ENCODE measurements at regions not wholly inside any gene's neighbourhood (a gene's known extent, or its start where the extent isn't known, plus 50 kb on each side); places are given as distances from the start of the nearest gene placed in this dataset.

GRCh38 chr11:130787973-130788570, 128.2 kb downstream of the SNX19 start:
- no peak for ATAC-seq
- ChIA-PET POLR2A (no interaction called here), CTCF (no interaction called here)
- Mint-ChIP-seq H3K36me3 (ENCODE audit: low read depth) (no peaks in the 10 kb centered on the region), H3K9me3 (ENCODE audit: insufficient read depth) (no peaks in the 10 kb centered on the region), H3K4me1 (ENCODE audit: low read depth) (no peaks in the 10 kb centered on the region), H3K27me3 (ENCODE audit: low read depth) (peaks cover 2% of the 10 kb centered on the region), H3K27ac (no peak overlapping the region), H3K4me3 (no peak overlapping the region)
- DNase-seq, result no peak

GRCh38 chr11:130789056-130789640, 127.1 kb downstream of the SNX19 start:
- CTCF ChIA-PET, result no interaction called here
- no peak for ATAC-seq
- H3K36me3 Mint-ChIP-seq (ENCODE audit: low read depth), result no peaks in the 10 kb centered on the region

GRCh38 chr11:130790689-130791088, 125.6 kb downstream of the SNX19 start:
- H3K36me3 Mint-ChIP-seq (ENCODE audit: low read depth), result no peaks in the 10 kb centered on the region
- ChIA-PET POLR2A (interaction anchor here (0.6 kb wide), 1 partner anchor 137 kb away, joined by 3 read pairs; no protein-coding TSS in a partner anchor), CTCF (no interaction called here)
- no peaks in the 10 kb centered on the region for H3K9me3 Mint-ChIP-seq (ENCODE audit: insufficient read depth)
- no peak overlapping the region for H3K4me3 Mint-ChIP-seq
- H3K27me3 Mint-ChIP-seq (ENCODE audit: low read depth), result peaks cover 5% of the 10 kb centered on the region
- H3K27ac Mint-ChIP-seq, result no peak overlapping the region
- DNase-seq (no peak), ATAC-seq (no peak)
- no peaks in the 10 kb centered on the region for H3K4me1 Mint-ChIP-seq (ENCODE audit: low read depth)

More at GRCh38 chr11:130789056-130789640, 127.1 kb downstream of the SNX19 start:
- Mint-ChIP-seq H3K27ac (no peak overlapping the region), H3K9me3 (ENCODE audit: insufficient read depth) (no peaks in the 10 kb centered on the region), H3K27me3 (ENCODE audit: low read depth) (peaks cover 4% of the 10 kb centered on the region), H3K4me3 (no peak overlapping the region), H3K4me1 (ENCODE audit: low read depth) (no peaks in the 10 kb centered on the region)
- POLR2A ChIA-PET, result no interaction called here
- no peak for DNase-seq

GRCh38 chr11:130792772-130793171, 123.5 kb downstream of the SNX19 start:
- H3K4me3 Mint-ChIP-seq, result no peak overlapping the region
- peaks cover 5% of the 10 kb centered on the region for H3K27me3 Mint-ChIP-seq (ENCODE audit: low read depth)
- H3K36me3 Mint-ChIP-seq (ENCODE audit: low read depth), result no peaks in the 10 kb centered on the region
- CTCF ChIA-PET, result no interaction called here
- ATAC-seq, result no peak
- POLR2A ChIA-PET, result no interaction called here
- H3K27ac Mint-ChIP-seq, result no peak overlapping the region
- H3K4me1 Mint-ChIP-seq (ENCODE audit: low read depth), result no peaks in the 10 kb centered on the region
- no peaks in the 10 kb centered on the region for H3K9me3 Mint-ChIP-seq (ENCODE audit: insufficient read depth)
- no peak for DNase-seq

GRCh38 chr11:130796828-130797227, 119.5 kb downstream of the SNX19 start:
- Mint-ChIP-seq H3K4me1 (ENCODE audit: low read depth) (no peaks in the 10 kb centered on the region), H3K36me3 (ENCODE audit: low read depth) (no peaks in the 10 kb centered on the region), H3K27ac (no peak overlapping the region), H3K27me3 (ENCODE audit: low read depth) (peaks cover 8% of the 10 kb centered on the region), H3K4me3 (no peak overlapping the region), H3K9me3 (ENCODE audit: insufficient read depth) (no peaks in the 10 kb centered on the region)
- DNase-seq (no peak), ATAC-seq (no peak)
- ChIA-PET CTCF (no interaction called here), POLR2A (no interaction called here)

- no peak overlapping the region for H3K27ac Mint-ChIP-seq
- ChIA-PET POLR2A (no interaction called here), CTCF (no interaction called here)
- no peaks in the 10 kb centered on the region for H3K4me1 Mint-ChIP-seq (ENCODE audit: low read depth)
- no peak for DNase-seq
- no peaks in the 10 kb centered on the region for H3K9me3 Mint-ChIP-seq (ENCODE audit: insufficient read depth)
- ATAC-seq, result no peak
- no peaks in the 10 kb centered on the region for H3K36me3 Mint-ChIP-seq (ENCODE audit: low read depth)
- H3K4me3 Mint-ChIP-seq, result no peak overlapping the region
- peaks cover 8% of the 10 kb centered on the region for H3K27me3 Mint-ChIP-seq (ENCODE audit: low read depth)
These were observed 118.0 kb downstream of the SNX19 start for GRCh38 chr11:130798280-130798679.

- Mint-ChIP-seq H3K9me3 (ENCODE audit: insufficient read depth) (no peaks in the 10 kb centered on the region), H3K27me3 (ENCODE audit: low read depth) (peaks cover 8% of the 10 kb centered on the region), H3K4me1 (ENCODE audit: low read depth) (no peaks in the 10 kb centered on the region), H3K36me3 (ENCODE audit: low read depth) (no peaks in the 10 kb centered on the region), H3K4me3 (no peak overlapping the region), H3K27ac (no peak overlapping the region)
- ATAC-seq (no peak), DNase-seq (no peak)
- ChIA-PET CTCF (no interaction called here), POLR2A (no interaction called here)
These were observed 117.5 kb downstream of the SNX19 start for GRCh38 chr11:130798801-130799200.

- Mint-ChIP-seq H3K27me3 (ENCODE audit: low read depth) (peaks cover 5% of the 10 kb centered on the region), H3K4me1 (ENCODE audit: low read depth) (no peaks in the 10 kb centered on the region), H3K36me3 (ENCODE audit: low read depth) (no peaks in the 10 kb centered on the region), H3K4me3 (no peak overlapping the region), H3K27ac (no peak overlapping the region), H3K9me3 (ENCODE audit: insufficient read depth) (no peaks in the 10 kb centered on the region)
- POLR2A ChIA-PET, result no interaction called here
- ATAC-seq, result no peak
- DNase-seq, result no peak
- CTCF ChIA-PET, result no interaction called here
These were observed 114.8 kb downstream of the SNX19 start for GRCh38 chr11:130801333-130802122.

- DNase-seq, result no peak
These were observed 113.7 kb downstream of the SNX19 start for GRCh38 chr11:130802567-130802966.

GRCh38 chr11:130804306-130805076, 111.8 kb downstream of the SNX19 start:
- H3K27ac Mint-ChIP-seq, result no peak overlapping the region
- no peaks in the 10 kb centered on the region for H3K9me3 Mint-ChIP-seq (ENCODE audit: insufficient read depth)
- H3K4me3 Mint-ChIP-seq, result no peak overlapping the region
- POLR2A ChIA-PET, result no interaction called here
- H3K36me3 Mint-ChIP-seq (ENCODE audit: low read depth), result no peaks in the 10 kb centered on the region
- CTCF ChIA-PET, result interaction anchor here (1.3 kb wide), 1 partner anchor 58 kb away, joined by 4 read pairs; no protein-coding TSS in a partner anchor
- no peaks in the 10 kb centered on the region for H3K4me1 Mint-ChIP-seq (ENCODE audit: low read depth)
- ATAC-seq, result no peak
- H3K27me3 Mint-ChIP-seq (ENCODE audit: low read depth), result peaks cover 3% of the 10 kb centered on the region
- no peak for DNase-seq

More at GRCh38 chr11:130802567-130802966, 113.7 kb downstream of the SNX19 start:
- Mint-ChIP-seq H3K27me3 (ENCODE audit: low read depth) (peaks cover 5% of the 10 kb centered on the region), H3K4me1 (ENCODE audit: low read depth) (no peaks in the 10 kb centered on the region), H3K4me3 (no peak overlapping the region), H3K27ac (no peak overlapping the region), H3K9me3 (ENCODE audit: insufficient read depth) (no peaks in the 10 kb centered on the region), H3K36me3 (ENCODE audit: low read depth) (no peaks in the 10 kb centered on the region)
- CTCF ChIA-PET, result no interaction called here
- POLR2A ChIA-PET, result no interaction called here
- ATAC-seq, result no peak

- CTCF ChIA-PET, result no interaction called here
- ATAC-seq, result no peak
- Mint-ChIP-seq H3K36me3 (ENCODE audit: low read depth) (no peaks in the 10 kb centered on the region), H3K9me3 (ENCODE audit: insufficient read depth) (no peaks in the 10 kb centered on the region), H3K27me3 (ENCODE audit: low read depth) (no peaks in the 10 kb centered on the region), H3K4me1 (ENCODE audit: low read depth) (no peaks in the 10 kb centered on the region), H3K4me3 (no peak overlapping the region), H3K27ac (no peak overlapping the region)
- POLR2A ChIA-PET, result no interaction called here
- DNase-seq, result no peak
These were observed 109.5 kb downstream of the SNX19 start for GRCh38 chr11:130806746-130807145.

GRCh38 chr11:130808541-130808940, 107.7 kb downstream of the SNX19 start:
- POLR2A ChIA-PET, result no interaction called here
- ATAC-seq (no peak), DNase-seq (no peak)
- no peaks in the 10 kb centered on the region for H3K36me3 Mint-ChIP-seq (ENCODE audit: low read depth)
- CTCF ChIA-PET, result no interaction called here
- H3K4me1 Mint-ChIP-seq (ENCODE audit: low read depth), result no peaks in the 10 kb centered on the region
- no peak overlapping the region for H3K4me3 Mint-ChIP-seq
- peaks cover 3% of the 10 kb centered on the region for H3K27me3 Mint-ChIP-seq (ENCODE audit: low read depth)
- H3K9me3 Mint-ChIP-seq (ENCODE audit: insufficient read depth), result no peaks in the 10 kb centered on the region
- H3K27ac Mint-ChIP-seq, result no peak overlapping the region

Measured in activated CD8-positive, alpha-beta T cell treated with anti-CD3 and anti-CD28 coated beads, Interleukin-2, amount 10 ng/mL, durations not matched to agents 7 days and 5 days (primary cell).